ENCODE measurements at regions not wholly inside any gene's neighbourhood (a gene's known extent, or its start where the extent isn't known, plus 50 kb on each side); places are given as distances from the start of the nearest gene placed in this dataset.
"Not testable (repeated sequence)": the region's sequence is repeated elsewhere in the genome, so short reads cannot be mapped to it uniquely, and the experiment has no call there.

- DNase-seq: no peak
These were observed 64.9 kb downstream of the FAM170A start for GRCh38 chr5:119694284-119694683.

- no peak for DNase-seq
These were observed 76.7 kb downstream of the FAM170A start for GRCh38 chr5:119706049-119706448.

- DNase-seq: no peak
These were observed 78.9 kb downstream of the FAM170A start for GRCh38 chr5:119708076-119708790.

GRCh38 chr5:119721775-119722174 lies 92.4 kb downstream of the FAM170A start:
- no peak for DNase-seq

GRCh38 chr5:119725291-119725690 lies 95.9 kb downstream of the FAM170A start:
- DNase-seq: not testable (repeated sequence)

GRCh38 chr5:119726544-119726943 lies 97.2 kb downstream of the FAM170A start:
- DNase-seq: no peak

GRCh38 chr5:119740225-119740624 lies 110.9 kb downstream of the FAM170A start:
- no peak for DNase-seq

- DNase-seq: no peak
These were observed 112.3 kb downstream of the FAM170A start for GRCh38 chr5:119741691-119742090.

DNA sequence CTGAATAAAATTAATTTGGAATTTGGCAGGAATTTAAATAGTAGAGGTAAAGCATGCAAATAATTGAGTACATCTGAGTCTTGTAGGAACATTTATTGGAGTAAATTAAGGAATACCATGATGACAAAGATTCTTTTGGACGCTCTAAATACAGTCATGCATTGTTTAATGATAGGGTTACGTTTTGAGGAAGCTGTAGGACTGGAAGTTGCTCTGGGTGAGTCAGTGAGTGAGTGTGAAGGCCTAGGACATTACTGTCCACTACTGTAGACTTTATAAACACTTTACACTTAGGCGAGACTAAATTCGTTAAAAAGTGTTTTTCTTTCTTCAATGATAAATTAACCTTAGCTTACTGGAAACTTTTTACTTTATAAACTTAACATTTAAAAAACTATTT lies 113.0 kb downstream of the FAM170A start:
- DNase-seq: no peak

DNA sequence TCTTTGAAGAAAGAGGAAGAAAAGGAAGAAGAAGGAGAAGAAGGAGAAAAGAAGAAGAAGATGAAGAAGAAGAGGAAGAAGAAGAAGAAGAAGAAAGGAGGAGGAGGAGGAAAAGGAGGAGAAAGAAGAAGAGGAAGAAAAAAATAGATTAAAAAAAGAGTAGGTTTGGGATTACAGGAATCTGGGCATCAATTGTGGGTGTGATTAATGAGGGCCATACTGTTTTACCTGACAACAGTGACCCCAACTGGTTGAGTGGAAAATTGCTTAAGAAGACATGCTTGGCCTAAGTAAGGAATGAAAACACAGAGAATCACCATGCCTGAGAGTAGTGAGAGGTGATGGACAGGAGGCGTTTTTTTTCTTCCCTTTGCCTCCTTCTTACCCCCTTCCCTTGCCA lies 114.6 kb downstream of the FAM170A start:
- DNase-seq: no peak

GRCh38 chr5:119745976-119746375 lies 116.6 kb downstream of the FAM170A start:
- DNase-seq: no peak

- DNase-seq: no peak
These were observed 117.6 kb downstream of the FAM170A start for GRCh38 chr5:119746984-119747383.

- no peak for DNase-seq
These were observed 121.8 kb downstream of the FAM170A start for GRCh38 chr5:119750887-119751733.

GRCh38 chr5:119751734-119752094 lies 122.4 kb downstream of the FAM170A start:
- no peak for DNase-seq

GRCh38 chr5:119752921-119753886 lies 123.8 kb downstream of the FAM170A start:
- no peak for DNase-seq

DNA sequence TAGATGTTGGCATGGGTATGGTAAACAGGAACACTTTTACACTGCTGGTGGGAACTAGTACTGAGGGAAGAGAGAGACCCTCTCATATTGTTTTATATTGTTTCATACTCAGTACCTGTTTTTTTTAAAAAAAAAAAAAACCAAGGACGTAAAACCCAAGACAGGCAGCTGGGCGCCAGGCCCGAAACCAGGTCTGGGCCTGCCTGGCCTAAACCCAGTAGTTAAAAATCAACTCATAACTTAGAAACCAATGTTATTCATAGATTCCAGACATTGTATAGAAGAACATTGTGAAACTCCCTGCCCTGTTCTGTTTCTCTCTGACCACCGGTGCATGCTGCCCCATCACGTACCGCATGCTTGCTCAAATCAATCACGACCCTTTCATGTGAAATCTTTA lies 125.5 kb downstream of the FAM170A start:
- DNase-seq: not testable (repeated sequence)

- DNase-seq: no peak
These were observed 127.9 kb downstream of the FAM170A start for GRCh38 chr5:119757276-119757675.

DNA sequence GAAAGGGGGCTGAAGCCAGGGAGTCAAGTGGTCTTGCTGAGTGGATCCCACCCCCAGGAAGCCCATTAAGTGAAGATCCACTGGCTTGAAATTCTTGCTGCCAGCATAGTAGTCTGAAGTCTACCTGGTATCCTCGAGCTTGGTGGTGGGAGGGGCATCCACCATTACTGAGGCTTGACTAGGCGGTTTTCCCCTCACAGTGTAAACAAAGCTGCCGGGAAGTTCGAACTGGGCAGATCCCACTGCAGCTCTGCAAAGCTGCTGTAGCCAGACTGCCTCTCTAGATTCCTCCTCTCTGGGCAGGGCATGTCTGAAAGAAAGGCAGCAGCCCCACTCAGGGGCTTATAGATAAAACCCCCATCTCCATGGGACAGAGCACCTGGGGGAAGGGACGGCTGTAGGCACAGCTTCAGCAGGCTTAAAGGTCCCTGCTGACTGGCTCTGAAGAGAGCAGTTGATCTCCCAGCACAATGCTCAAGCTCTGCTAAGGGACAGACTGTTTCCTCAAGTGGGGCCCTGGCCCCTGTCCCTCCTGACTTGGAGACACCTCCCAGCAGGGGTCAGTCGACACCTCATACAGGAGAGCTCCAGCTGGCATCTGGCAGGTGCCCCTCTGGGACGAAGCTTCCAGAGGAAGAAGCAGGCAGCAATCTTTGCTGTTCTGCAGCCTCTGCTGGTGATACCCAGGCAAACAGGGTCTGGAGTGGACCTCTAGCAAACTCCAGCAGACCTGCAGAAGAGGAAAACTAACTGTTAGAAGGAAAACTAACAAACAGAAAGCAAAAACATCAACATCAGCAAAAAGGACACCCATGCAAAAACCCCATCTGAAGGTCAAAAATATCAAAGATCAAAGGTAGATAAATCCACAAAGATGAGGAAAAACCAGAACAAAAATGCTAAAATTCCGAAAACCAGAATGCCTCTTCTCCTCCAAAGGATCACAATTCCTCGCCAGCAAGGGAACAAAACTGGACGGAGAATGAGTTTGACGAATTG lies 140.6 kb downstream of the FAM170A start:
- not testable (repeated sequence) for DNase-seq

DNA sequence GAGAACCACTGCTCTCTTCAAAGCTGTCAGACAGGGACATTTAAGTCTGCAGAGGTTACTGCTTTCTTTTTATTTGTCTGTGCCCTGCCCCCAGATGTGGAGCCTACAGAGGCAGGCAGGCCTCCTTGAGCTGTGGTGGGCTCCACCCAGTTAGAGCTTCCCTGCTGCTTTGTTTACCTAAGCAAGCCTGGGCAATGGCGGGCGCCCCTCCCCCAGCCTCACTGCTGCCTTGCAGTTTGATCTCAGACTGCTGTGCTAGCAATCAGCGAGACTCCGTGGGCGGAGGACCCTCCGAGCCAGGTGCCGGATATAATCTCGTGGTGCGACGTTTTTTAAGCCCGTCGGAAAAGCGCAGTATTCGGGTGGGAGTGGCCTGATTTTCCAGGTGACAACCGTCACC lies 150.8 kb downstream of the FAM170A start:
- not testable (repeated sequence) for DNase-seq

DNA sequence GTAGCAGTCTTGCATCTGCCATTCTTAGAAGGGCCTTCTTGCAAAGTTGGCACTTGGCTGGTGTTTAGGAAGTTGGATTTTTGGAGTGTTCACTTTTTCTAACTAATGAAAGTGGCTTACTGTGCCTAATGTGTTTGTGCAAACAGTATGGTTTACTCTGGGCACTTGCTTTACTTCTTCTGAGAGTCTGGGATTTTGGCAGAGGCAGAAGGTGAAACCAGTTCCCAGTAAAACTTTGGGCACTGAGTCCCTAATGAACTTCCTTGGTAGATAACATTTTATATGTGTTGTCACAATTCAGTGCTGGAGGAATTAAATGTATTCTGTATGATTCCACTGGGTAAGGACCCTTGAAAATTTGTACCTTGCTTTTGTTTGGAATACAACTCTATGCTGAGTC lies 155.7 kb downstream of the FAM170A start:
- no peak for DNase-seq

GRCh38 chr5:119789406-119790117 lies 160.2 kb downstream of the FAM170A start:
- DNase-seq: no peak
